ENCODE measurements at regions not wholly inside any gene's neighbourhood (a gene's known extent, or its start where the extent isn't known, plus 50 kb on each side); places are given as distances from the start of the nearest gene placed in this dataset.

GRCh38 chr5:63564789-63565188, 397.5 kb downstream of the HTR1A start:
- TF ChIP-seq CTCF (IDR thresholded peaks at IDR 0.05) (no peak), POLR2A (IDR thresholded peaks at IDR 0.05) (no peak)
